ENCODE measurements at regions not wholly inside any gene's neighbourhood (a gene's known extent, or its start where the extent isn't known, plus 50 kb on each side); places are given as distances from the start of the nearest gene placed in this dataset.

DNA sequence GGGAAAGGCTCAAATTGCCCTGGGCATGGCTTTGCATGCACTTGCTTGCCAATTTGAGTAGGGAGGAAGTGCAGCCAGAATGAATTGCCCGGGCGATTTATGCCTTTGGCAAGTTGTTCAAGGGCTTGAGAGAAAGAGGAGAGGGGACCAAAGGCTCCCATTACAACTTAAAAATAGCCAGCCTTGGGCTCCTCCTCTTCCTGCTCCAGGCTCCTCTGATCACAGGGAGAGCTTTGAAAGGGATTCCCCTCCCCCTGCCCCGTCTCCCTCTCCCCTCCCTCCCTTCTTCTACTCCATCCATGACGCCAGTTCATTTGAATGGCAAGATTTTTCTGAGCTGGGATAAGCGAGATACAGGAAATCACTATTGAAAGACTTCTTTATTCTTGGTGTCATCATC lies 304.9 kb upstream of the JAG1 start:
- ChIA-PET CTCF (ENCODE audit: unreplicated experiment) (no interaction called here), POLR2A (no interaction called here)
- Histone ChIP-seq H3K4me2 (ENCODE audit: low read length) (no peak overlapping the region), H3K9me3 (ENCODE audit: low read length) (no peaks in the 10 kb centered on the region), H3K27ac (ENCODE audit: low read depth, low read length, poor library complexity, severe bottlenecking) (no peak overlapping the region), H3K4me1 (ENCODE audit: insufficient read depth, low read length, poor library complexity, severe bottlenecking) (no peaks in the 10 kb centered on the region), H3K4me3 (ENCODE audit: low read depth, low read length, poor library complexity, severe bottlenecking) (no peak overlapping the region), H2AFZ (ENCODE audit: low read length) (no peak overlapping the region), H3K79me2 (ENCODE audit: insufficient read depth, low read depth, low read length) (no peaks in the 10 kb centered on the region), H3K9me2 (ENCODE audit: insufficient read depth, low read length) (no peaks in the 10 kb centered on the region), H3K36me3 (ENCODE audit: insufficient read depth, low read length) (no peaks in the 10 kb centered on the region), H4K20me1 (ENCODE audit: insufficient read depth, low read length) (no peaks in the 10 kb centered on the region)
- DNase-seq (ENCODE audit: low spot score) = no peak
- intact Hi-C loops (cut with micrococcal nuclease; ENCODE audit: unreplicated experiment) = no loop called here
- no TSS peak for BruUV-seq (replicated peaks)
- TF ChIP-seq, protein P1, sequence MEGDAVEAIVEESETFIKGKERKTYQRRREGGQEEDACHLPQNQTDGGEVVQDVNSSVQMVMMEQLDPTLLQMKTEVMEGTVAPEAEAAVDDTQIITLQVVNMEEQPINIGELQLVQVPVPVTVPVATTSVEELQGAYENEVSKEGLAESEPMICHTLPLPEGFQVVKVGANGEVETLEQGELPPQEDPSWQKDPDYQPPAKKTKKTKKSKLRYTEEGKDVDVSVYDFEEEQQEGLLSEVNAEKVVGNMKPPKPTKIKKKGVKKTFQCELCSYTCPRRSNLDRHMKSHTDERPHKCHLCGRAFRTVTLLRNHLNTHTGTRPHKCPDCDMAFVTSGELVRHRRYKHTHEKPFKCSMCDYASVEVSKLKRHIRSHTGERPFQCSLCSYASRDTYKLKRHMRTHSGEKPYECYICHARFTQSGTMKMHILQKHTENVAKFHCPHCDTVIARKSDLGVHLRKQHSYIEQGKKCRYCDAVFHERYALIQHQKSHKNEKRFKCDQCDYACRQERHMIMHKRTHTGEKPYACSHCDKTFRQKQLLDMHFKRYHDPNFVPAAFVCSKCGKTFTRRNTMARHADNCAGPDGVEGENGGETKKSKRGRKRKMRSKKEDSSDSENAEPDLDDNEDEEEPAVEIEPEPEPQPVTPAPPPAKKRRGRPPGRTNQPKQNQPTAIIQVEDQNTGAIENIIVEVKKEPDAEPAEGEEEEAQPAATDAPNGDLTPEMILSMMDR (conservative IDR thresholded peaks at IDR 0.05; ENCODE audit: low read length) = no peak
- TF ChIP-seq EZH2phosphoT487 (IDR thresholded peaks at IDR 0.05; ENCODE audit: borderline replicate concordance, low read depth, low read length) = no peak

DNA sequence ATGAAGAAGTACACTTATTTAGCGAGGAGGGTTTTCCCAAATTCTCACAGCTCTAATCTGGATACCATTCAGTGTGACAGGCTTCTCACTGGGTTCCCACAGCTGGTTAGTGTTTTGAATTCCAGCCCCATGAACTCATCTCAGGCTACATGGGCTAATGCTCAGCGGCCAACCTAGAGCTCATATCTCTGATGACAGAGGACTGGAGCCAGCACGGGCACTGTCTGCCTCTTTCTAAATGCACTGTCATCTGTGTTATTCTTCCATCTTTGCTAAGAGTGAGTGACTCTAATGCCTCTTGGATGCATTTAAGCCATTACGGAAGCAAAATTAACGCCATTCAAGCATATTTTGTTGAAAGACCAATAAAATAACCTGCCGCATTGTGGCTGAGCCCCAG lies 308.9 kb upstream of the JAG1 start:
- ChIA-PET CTCF (ENCODE audit: unreplicated experiment) (no interaction called here), POLR2A (no interaction called here)
- intact Hi-C loops (cut with micrococcal nuclease; ENCODE audit: unreplicated experiment) = no loop called here
- H3K4me2 ChIP-seq (ENCODE audit: low read length) = no peak overlapping the region
- H3K27ac ChIP-seq (ENCODE audit: low read depth, low read length, poor library complexity, severe bottlenecking) = no peak overlapping the region
- no TSS peak for BruUV-seq (replicated peaks)
- no peaks in the 10 kb centered on the region for H3K9me3 ChIP-seq (ENCODE audit: low read length)
- no peaks in the 10 kb centered on the region for H3K36me3 ChIP-seq (ENCODE audit: insufficient read depth, low read length)
- H3K79me2 ChIP-seq (ENCODE audit: insufficient read depth, low read depth, low read length) = no peaks in the 10 kb centered on the region
- H4K20me1 ChIP-seq (ENCODE audit: insufficient read depth, low read length) = no peaks in the 10 kb centered on the region
- no peaks in the 10 kb centered on the region for H3K9me2 ChIP-seq (ENCODE audit: insufficient read depth, low read length)
- no peaks in the 10 kb centered on the region for H3K4me1 ChIP-seq (ENCODE audit: insufficient read depth, low read length, poor library complexity, severe bottlenecking)
- H3K4me3 ChIP-seq (ENCODE audit: low read depth, low read length, poor library complexity, severe bottlenecking) = no peak overlapping the region
- no peak overlapping the region for H2AFZ ChIP-seq (ENCODE audit: low read length)
- no peak for DNase-seq (ENCODE audit: low spot score)
- TF ChIP-seq EZH2phosphoT487 (IDR thresholded peaks at IDR 0.05; ENCODE audit: borderline replicate concordance, low read depth, low read length) = no peak
- TF ChIP-seq, protein P1 (conservative IDR thresholded peaks at IDR 0.05; ENCODE audit: low read length) = no peak

DNA sequence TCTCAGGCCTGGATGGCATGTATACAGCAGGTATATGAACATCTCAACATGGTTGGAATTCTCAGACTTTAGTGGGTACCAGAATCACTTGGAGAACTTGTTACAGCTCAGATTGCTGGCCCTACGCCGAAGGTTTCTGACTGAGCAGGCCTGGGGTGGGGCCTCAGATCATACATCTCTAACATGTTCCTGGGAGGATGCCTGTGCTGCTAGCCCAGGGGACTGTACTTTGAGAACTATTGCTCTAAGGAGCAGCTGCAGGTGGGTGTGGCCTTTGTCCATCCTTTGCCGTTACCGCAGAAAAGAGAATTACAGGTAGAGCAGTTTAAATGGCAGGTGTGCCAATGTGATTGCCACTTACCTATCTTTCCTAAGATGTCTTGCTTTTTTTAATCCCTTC lies 310.5 kb upstream of the JAG1 start:
- H3K4me2 ChIP-seq (ENCODE audit: low read length) = no peak overlapping the region
- no peaks in the 10 kb centered on the region for H3K36me3 ChIP-seq (ENCODE audit: insufficient read depth, low read length)
- CTCF ChIA-PET (ENCODE audit: unreplicated experiment) = interaction anchor here (1.2 kb wide), 1 partner anchor 10 kb away, joined by 3 read pairs; no protein-coding TSS in a partner anchor
- H2AFZ ChIP-seq (ENCODE audit: low read length) = no peak overlapping the region
- no peaks in the 10 kb centered on the region for H3K79me2 ChIP-seq (ENCODE audit: insufficient read depth, low read depth, low read length)
- no peaks in the 10 kb centered on the region for H3K9me3 ChIP-seq (ENCODE audit: low read length)
- intact Hi-C loops (cut with micrococcal nuclease; ENCODE audit: unreplicated experiment) = no loop called here
- H3K4me1 ChIP-seq (ENCODE audit: insufficient read depth, low read length, poor library complexity, severe bottlenecking) = no peaks in the 10 kb centered on the region
- no peaks in the 10 kb centered on the region for H3K9me2 ChIP-seq (ENCODE audit: insufficient read depth, low read length)
- no peak overlapping the region for H3K4me3 ChIP-seq (ENCODE audit: low read depth, low read length, poor library complexity, severe bottlenecking)
- no peaks in the 10 kb centered on the region for H4K20me1 ChIP-seq (ENCODE audit: insufficient read depth, low read length)
- no peak overlapping the region for H3K27ac ChIP-seq (ENCODE audit: low read depth, low read length, poor library complexity, severe bottlenecking)
- no TSS peak for BruUV-seq (replicated peaks)
- TF ChIP-seq, protein P1 (conservative IDR thresholded peaks at IDR 0.05; ENCODE audit: low read length) = no peak
- TF ChIP-seq EZH2phosphoT487 (IDR thresholded peaks at IDR 0.05; ENCODE audit: borderline replicate concordance, low read depth, low read length) = no peak
- POLR2A ChIA-PET = no interaction called here
- DNase-seq (ENCODE audit: low spot score) = no peak
